ENCODE measurements at regions not wholly inside any gene's neighbourhood (a gene's known extent, or its start where the extent isn't known, plus 50 kb on each side); places are given as distances from the start of the nearest gene placed in this dataset.

- H3K9me3 ChIP-seq (ENCODE audit: low read depth), result no peaks in the 10 kb centered on the region
- no peaks in the 10 kb centered on the region for H3K36me3 ChIP-seq
- DNase-seq (ENCODE audit: low read depth in 1 of 2, low spot score in 1 of 2), result no peak
- no peaks in the 10 kb centered on the region for H3K27me3 ChIP-seq
- TF ChIP-seq CTCF (IDR thresholded peaks at IDR 0.05; ENCODE audit: low read depth, low read length), result no peak
- no peak overlapping the region for H3K27ac ChIP-seq
- no peak overlapping the region for H3K4me3 ChIP-seq
- no peaks in the 10 kb centered on the region for H3K4me1 ChIP-seq (ENCODE audit: low read depth)
Observed at GRCh38 chr1:185559151-185559550, 175.0 kb upstream of the HMCN1 start.

- TF ChIP-seq CTCF (IDR thresholded peaks at IDR 0.05; ENCODE audit: low read depth, low read length), result no peak
- H3K4me1 ChIP-seq (ENCODE audit: low read depth), result no peaks in the 10 kb centered on the region
Observed at GRCh38 chr1:185556561-185556960, 177.6 kb upstream of the HMCN1 start.

GRCh38 chr1:185555743-185556142 is 178.4 kb upstream of the HMCN1 start:
- Histone ChIP-seq H3K4me1 (ENCODE audit: low read depth) (no peaks in the 10 kb centered on the region), H3K4me3 (no peak overlapping the region), H3K36me3 (no peaks in the 10 kb centered on the region), H3K27ac (no peak overlapping the region), H3K9me3 (ENCODE audit: low read depth) (no peaks in the 10 kb centered on the region), H3K27me3 (no peaks in the 10 kb centered on the region)
- no peak for DNase-seq (ENCODE audit: low read depth in 1 of 2, low spot score in 1 of 2)
- no peak for TF ChIP-seq CTCF (IDR thresholded peaks at IDR 0.05; ENCODE audit: low read depth, low read length)

More at GRCh38 chr1:185556561-185556960, 177.6 kb upstream of the HMCN1 start:
- Histone ChIP-seq H3K36me3 (no peaks in the 10 kb centered on the region), H3K27me3 (no peaks in the 10 kb centered on the region), H3K9me3 (ENCODE audit: low read depth) (no peaks in the 10 kb centered on the region), H3K27ac (no peak overlapping the region), H3K4me3 (no peak overlapping the region)
- DNase-seq (ENCODE audit: low read depth in 1 of 2, low spot score in 1 of 2), result no peak

GRCh38 chr1:185551008-185551407 is 183.2 kb upstream of the HMCN1 start:
- Histone ChIP-seq H3K27me3 (no peaks in the 10 kb centered on the region), H3K4me1 (ENCODE audit: low read depth) (no peaks in the 10 kb centered on the region), H3K4me3 (no peak overlapping the region), H3K36me3 (no peaks in the 10 kb centered on the region), H3K9me3 (ENCODE audit: low read depth) (no peaks in the 10 kb centered on the region), H3K27ac (no peak overlapping the region)
- DNase-seq (ENCODE audit: low read depth in 1 of 2, low spot score in 1 of 2), result no peak
- TF ChIP-seq CTCF (IDR thresholded peaks at IDR 0.05; ENCODE audit: low read depth, low read length), result no peak

GRCh38 chr1:185549906-185550305 is 184.3 kb upstream of the HMCN1 start:
- Histone ChIP-seq H3K36me3 (no peaks in the 10 kb centered on the region), H3K4me1 (ENCODE audit: low read depth) (no peaks in the 10 kb centered on the region), H3K27ac (no peak overlapping the region), H3K27me3 (no peaks in the 10 kb centered on the region), H3K4me3 (no peak overlapping the region), H3K9me3 (ENCODE audit: low read depth) (no peaks in the 10 kb centered on the region)
- no peak for TF ChIP-seq CTCF (IDR thresholded peaks at IDR 0.05; ENCODE audit: low read depth, low read length)
- DNase-seq (ENCODE audit: low read depth in 1 of 2, low spot score in 1 of 2), result no peak

- H3K27me3 ChIP-seq, result no peaks in the 10 kb centered on the region
- no peak for TF ChIP-seq CTCF (IDR thresholded peaks at IDR 0.05; ENCODE audit: low read depth, low read length)
- no peak overlapping the region for H3K4me3 ChIP-seq
- no peak for DNase-seq (ENCODE audit: low read depth in 1 of 2, low spot score in 1 of 2)
- no peaks in the 10 kb centered on the region for H3K36me3 ChIP-seq
- H3K9me3 ChIP-seq (ENCODE audit: low read depth), result no peaks in the 10 kb centered on the region
- H3K27ac ChIP-seq, result no peak overlapping the region
- H3K4me1 ChIP-seq (ENCODE audit: low read depth), result peaks cover 9% of the 10 kb centered on the region
Observed at GRCh38 chr1:185546029-185546428, 188.2 kb upstream of the HMCN1 start.
